ENCODE measurements at regions not wholly inside any gene's neighbourhood (a gene's known extent, or its start where the extent isn't known, plus 50 kb on each side); places are given as distances from the start of the nearest gene placed in this dataset.

GRCh38 chr9:12170456-12170855 is 522.7 kb upstream of the TYRP1 start:
- H3K27ac ChIP-seq = no peak overlapping the region
- no peak for DNase-seq (ENCODE audit: low read depth, low spot score)

GRCh38 chr9:12178634-12179033 is 514.6 kb upstream of the TYRP1 start:
- no peak overlapping the region for H3K27ac ChIP-seq
- DNase-seq (ENCODE audit: low read depth, low spot score) = no peak

- no peak overlapping the region for H3K27ac ChIP-seq
- DNase-seq (ENCODE audit: low read depth, low spot score) = no peak
Measured at GRCh38 chr9:12182806-12183205, 510.4 kb upstream of the TYRP1 start.

- no peak overlapping the region for H3K27ac ChIP-seq
- no peak for DNase-seq (ENCODE audit: low read depth, low spot score)
Measured at GRCh38 chr9:12183321-12183720, 509.9 kb upstream of the TYRP1 start.

GRCh38 chr9:12185856-12186255 is 507.3 kb upstream of the TYRP1 start:
- DNase-seq (ENCODE audit: low read depth, low spot score) = no peak
- H3K27ac ChIP-seq = no peak overlapping the region

GRCh38 chr9:12191630-12192029 is 501.6 kb upstream of the TYRP1 start:
- no peak overlapping the region for H3K27ac ChIP-seq
- no peak for DNase-seq (ENCODE audit: low read depth, low spot score)

- H3K27ac ChIP-seq = no peak overlapping the region
- DNase-seq (ENCODE audit: low read depth, low spot score) = no peak
Measured at GRCh38 chr9:12194731-12195130, 498.5 kb upstream of the TYRP1 start.

GRCh38 chr9:12195456-12195855 is 497.7 kb upstream of the TYRP1 start:
- H3K27ac ChIP-seq = no peak overlapping the region
- no peak for DNase-seq (ENCODE audit: low read depth, low spot score)

- H3K27ac ChIP-seq = no peak overlapping the region
- no peak for DNase-seq (ENCODE audit: low read depth, low spot score)
Measured at GRCh38 chr9:12204512-12204911, 488.7 kb upstream of the TYRP1 start.

- no peak for DNase-seq (ENCODE audit: low read depth, low spot score)
- no peak overlapping the region for H3K27ac ChIP-seq
Measured at GRCh38 chr9:12212860-12213259, 480.3 kb upstream of the TYRP1 start.

- H3K27ac ChIP-seq = no peak overlapping the region
Measured at GRCh38 chr9:12221470-12221869, 471.7 kb upstream of the TYRP1 start.

GRCh38 chr9:12224449-12224848 is 468.7 kb upstream of the TYRP1 start:
- H3K27ac ChIP-seq = no peak overlapping the region
- DNase-seq (ENCODE audit: low read depth, low spot score) = no peak

More at GRCh38 chr9:12221470-12221869, 471.7 kb upstream of the TYRP1 start:
- no peak for DNase-seq (ENCODE audit: low read depth, low spot score)

- DNase-seq (ENCODE audit: low read depth, low spot score) = no peak
Measured at GRCh38 chr9:12230708-12231107, 462.5 kb upstream of the TYRP1 start.

GRCh38 chr9:12231832-12232231 is 461.4 kb upstream of the TYRP1 start:
- H3K27ac ChIP-seq = no peak overlapping the region
- DNase-seq (ENCODE audit: low read depth, low spot score) = no peak

More at GRCh38 chr9:12230708-12231107, 462.5 kb upstream of the TYRP1 start:
- H3K27ac ChIP-seq = no peak overlapping the region

- H3K27ac ChIP-seq = no peak overlapping the region
- DNase-seq (ENCODE audit: low read depth, low spot score) = no peak
Measured at GRCh38 chr9:12232836-12233235, 460.3 kb upstream of the TYRP1 start.

GRCh38 chr9:12253941-12254340 is 439.2 kb upstream of the TYRP1 start:
- no peak overlapping the region for H3K27ac ChIP-seq

GRCh38 chr9:12266758-12267157 is 426.4 kb upstream of the TYRP1 start:
- H3K27ac ChIP-seq = no peak overlapping the region
- DNase-seq (ENCODE audit: low read depth, low spot score) = no peak

More at GRCh38 chr9:12253941-12254340, 439.2 kb upstream of the TYRP1 start:
- DNase-seq (ENCODE audit: low read depth, low spot score) = no peak

GRCh38 chr9:12271421-12271891 is 421.7 kb upstream of the TYRP1 start:
- H3K27ac ChIP-seq = no peak overlapping the region
- no peak for DNase-seq (ENCODE audit: low read depth, low spot score)

- no peak overlapping the region for H3K27ac ChIP-seq
- no peak for DNase-seq (ENCODE audit: low read depth, low spot score)
Measured at GRCh38 chr9:12272471-12273120, 420.6 kb upstream of the TYRP1 start.

GRCh38 chr9:12274577-12274976 is 418.6 kb upstream of the TYRP1 start:
- DNase-seq (ENCODE audit: low read depth, low spot score) = no peak
- no peak overlapping the region for H3K27ac ChIP-seq

- DNase-seq (ENCODE audit: low read depth, low spot score) = no peak
- no peak overlapping the region for H3K27ac ChIP-seq
Measured at GRCh38 chr9:12276505-12276904, 416.7 kb upstream of the TYRP1 start.

GRCh38 chr9:12289711-12290110 is 403.5 kb upstream of the TYRP1 start:
- H3K27ac ChIP-seq = no peak overlapping the region
- no peak for DNase-seq (ENCODE audit: low read depth, low spot score)

Measured in epithelial cell of prostate (primary cell).